Memory B cell (primary cell): ENCODE measurements at regions not wholly inside any gene's neighbourhood (a gene's known extent, or its start where the extent isn't known, plus 50 kb on each side); places are given as distances from the start of the nearest gene placed in this dataset.
A peak's percentile ranks its signal among the peaks of the same experiment; 100 is the strongest.
"Not testable (repeated sequence)": the region's sequence is repeated elsewhere in the genome, so short reads cannot be mapped to it uniquely, and the experiment has no call there.

Source experiments
- ATAC-seq: fragments of 150-1000 bp; cut with Tn5 transposase; 2 replicates; pipeline ENCODE4 v1.10.0; 2021; ENCODE audit warnings: low read depth, mild to moderate bottlenecking, moderate library complexity
- DNase-seq, 2 donors: peaks; one replicate each; pipeline ENCODE4 v3.0.0; 2022; ENCODE audit warnings: low spot score in 2 of 2
- H3K27ac Mint-ChIP-seq: one replicate; pipeline ENCODE4 v1.8.0; 2022; ENCODE audit warnings: mild to moderate bottlenecking, moderate library complexity, mixed read lengths
- H3K27me3 Mint-ChIP-seq: one replicate; pipeline ENCODE4 v1.8.0; 2022; ENCODE audit warnings: mixed read lengths
- H3K36me3 Mint-ChIP-seq: one replicate; pipeline ENCODE4 v1.8.0; 2022; ENCODE audit warnings: mild to moderate bottlenecking, mixed read lengths
- H3K4me1 Mint-ChIP-seq: one replicate; pipeline ENCODE4 v1.8.0; 2022; ENCODE audit warnings: mixed read lengths
- H3K4me3 Mint-ChIP-seq: one replicate; pipeline ENCODE4 v1.8.0; 2022; ENCODE audit warnings: mild to moderate bottlenecking, moderate library complexity, mixed read lengths
- H3K9me3 Mint-ChIP-seq: one replicate; pipeline ENCODE4 v1.8.0; 2022; ENCODE audit warnings: mixed read lengths

GRCh38 chr13:42474954-42475353 is 99.0 kb upstream of the TNFSF11 start:
- Mint-ChIP-seq H3K27me3 (no peaks in the 10 kb centered on the region), H3K4me3 (no peak overlapping the region), H3K9me3 (no peaks in the 10 kb centered on the region), H3K4me1 (peaks cover 6% of the 10 kb centered on the region), H3K27ac (no peak overlapping the region), H3K36me3 (no peaks in the 10 kb centered on the region)
- ATAC-seq (no peak), DNase-seq (no peak)

GRCh38 chr13:42477596-42478190 is 96.3 kb upstream of the TNFSF11 start:
- Mint-ChIP-seq H3K4me1 (peaks cover 4% of the 10 kb centered on the region), H3K4me3 (no peak overlapping the region), H3K27me3 (no peaks in the 10 kb centered on the region), H3K9me3 (no peaks in the 10 kb centered on the region), H3K27ac (no peak overlapping the region), H3K36me3 (no peaks in the 10 kb centered on the region)
- ATAC-seq (no peak), DNase-seq (no peak)

- no peaks in the 10 kb centered on the region for H3K9me3 Mint-ChIP-seq
- ATAC-seq (peak; percentile 32), DNase-seq (no peak)
- no peak overlapping the region for H3K27ac Mint-ChIP-seq
- no peak overlapping the region for H3K4me3 Mint-ChIP-seq
- peaks cover 4% of the 10 kb centered on the region for H3K4me1 Mint-ChIP-seq
- no peaks in the 10 kb centered on the region for H3K27me3 Mint-ChIP-seq
- no peaks in the 10 kb centered on the region for H3K36me3 Mint-ChIP-seq
These were observed 95.3 kb upstream of the TNFSF11 start for GRCh38 chr13:42478531-42479156.

- Mint-ChIP-seq H3K4me3 (no peak overlapping the region), H3K27ac (no peak overlapping the region), H3K4me1 (no peaks in the 10 kb centered on the region), H3K36me3 (no peaks in the 10 kb centered on the region), H3K27me3 (no peaks in the 10 kb centered on the region), H3K9me3 (no peaks in the 10 kb centered on the region)
- DNase-seq (no peak), ATAC-seq (no peak)
These were observed 89.6 kb upstream of the TNFSF11 start for GRCh38 chr13:42484386-42484785.

- H3K4me3 Mint-ChIP-seq: no peak overlapping the region
- DNase-seq (no peak), ATAC-seq (no peak)
- no peaks in the 10 kb centered on the region for H3K4me1 Mint-ChIP-seq
- H3K27me3 Mint-ChIP-seq: no peaks in the 10 kb centered on the region
- no peaks in the 10 kb centered on the region for H3K9me3 Mint-ChIP-seq
- H3K36me3 Mint-ChIP-seq: no peaks in the 10 kb centered on the region
- H3K27ac Mint-ChIP-seq: no peak overlapping the region
These were observed 88.7 kb upstream of the TNFSF11 start for GRCh38 chr13:42485272-42485671.

- peak overlapping the region; percentile 67 for H3K27ac Mint-ChIP-seq
- H3K9me3 Mint-ChIP-seq: no peaks in the 10 kb centered on the region
- no peaks in the 10 kb centered on the region for H3K4me1 Mint-ChIP-seq
- DNase-seq (no peak), ATAC-seq (peak; percentile 29)
- H3K27me3 Mint-ChIP-seq: no peaks in the 10 kb centered on the region
- no peak overlapping the region for H3K4me3 Mint-ChIP-seq
- no peaks in the 10 kb centered on the region for H3K36me3 Mint-ChIP-seq
These were observed 87.2 kb upstream of the TNFSF11 start for GRCh38 chr13:42486711-42487198.

GRCh38 chr13:42487221-42487620 is 86.7 kb upstream of the TNFSF11 start:
- H3K4me1 Mint-ChIP-seq: no peaks in the 10 kb centered on the region
- no peaks in the 10 kb centered on the region for H3K9me3 Mint-ChIP-seq
- DNase-seq: no peak
- no peak overlapping the region for H3K4me3 Mint-ChIP-seq
- ATAC-seq: no peak
- H3K27ac Mint-ChIP-seq: peak overlapping the region; percentile 67
- no peaks in the 10 kb centered on the region for H3K36me3 Mint-ChIP-seq
- no peaks in the 10 kb centered on the region for H3K27me3 Mint-ChIP-seq

GRCh38 chr13:42490676-42491075 is 83.3 kb upstream of the TNFSF11 start:
- ATAC-seq (no peak), DNase-seq (no peak)
- Mint-ChIP-seq H3K27me3 (no peaks in the 10 kb centered on the region), H3K27ac (no peak overlapping the region), H3K4me1 (no peaks in the 10 kb centered on the region), H3K9me3 (no peaks in the 10 kb centered on the region), H3K36me3 (no peaks in the 10 kb centered on the region), H3K4me3 (no peak overlapping the region)

- Mint-ChIP-seq H3K27ac (no peak overlapping the region), H3K4me3 (no peak overlapping the region), H3K4me1 (peaks cover 3% of the 10 kb centered on the region), H3K36me3 (no peaks in the 10 kb centered on the region), H3K9me3 (no peaks in the 10 kb centered on the region), H3K27me3 (no peaks in the 10 kb centered on the region)
- ATAC-seq: no peak
- no peak for DNase-seq
These were observed 81.5 kb upstream of the TNFSF11 start for GRCh38 chr13:42492372-42492920.

- DNase-seq (no peak), ATAC-seq (no peak)
- Mint-ChIP-seq H3K4me3 (no peak overlapping the region), H3K27ac (no peak overlapping the region), H3K9me3 (no peaks in the 10 kb centered on the region), H3K4me1 (peaks cover 3% of the 10 kb centered on the region), H3K36me3 (no peaks in the 10 kb centered on the region), H3K27me3 (no peaks in the 10 kb centered on the region)
These were observed 79.8 kb upstream of the TNFSF11 start for GRCh38 chr13:42494157-42494556.

- Mint-ChIP-seq H3K27ac (no peak overlapping the region), H3K4me1 (peaks cover 3% of the 10 kb centered on the region), H3K9me3 (no peaks in the 10 kb centered on the region), H3K4me3 (no peak overlapping the region), H3K36me3 (no peaks in the 10 kb centered on the region), H3K27me3 (no peaks in the 10 kb centered on the region)
- ATAC-seq (no peak), DNase-seq (no peak)
These were observed 78.7 kb upstream of the TNFSF11 start for GRCh38 chr13:42495255-42495654.

GRCh38 chr13:42495751-42496150 is 78.2 kb upstream of the TNFSF11 start:
- Mint-ChIP-seq H3K4me1 (peaks cover 3% of the 10 kb centered on the region), H3K4me3 (no peak overlapping the region), H3K9me3 (no peaks in the 10 kb centered on the region), H3K27me3 (no peaks in the 10 kb centered on the region), H3K27ac (no peak overlapping the region), H3K36me3 (no peaks in the 10 kb centered on the region)
- no peak for DNase-seq
- ATAC-seq: no peak

- not testable (repeated sequence) for DNase-seq, H3K36me3 Mint-ChIP-seq, H3K27ac Mint-ChIP-seq, H3K27me3 Mint-ChIP-seq, ATAC-seq, H3K4me3 Mint-ChIP-seq, H3K9me3 Mint-ChIP-seq, H3K4me1 Mint-ChIP-seq
These were observed 76.9 kb upstream of the TNFSF11 start for GRCh38 chr13:42496926-42497554.

- Mint-ChIP-seq H3K27me3 (no peaks in the 10 kb centered on the region), H3K36me3 (no peaks in the 10 kb centered on the region), H3K27ac (no peak overlapping the region), H3K4me3 (no peak overlapping the region), H3K4me1 (peaks cover 3% of the 10 kb centered on the region), H3K9me3 (no peaks in the 10 kb centered on the region)
- ATAC-seq (no peak), DNase-seq (no peak)
These were observed 76.2 kb upstream of the TNFSF11 start for GRCh38 chr13:42497798-42498197.
